ENCODE measurements at regions not wholly inside any gene's neighbourhood (a gene's known extent, or its start where the extent isn't known, plus 50 kb on each side); places are given as distances from the start of the nearest gene placed in this dataset.

DNA sequence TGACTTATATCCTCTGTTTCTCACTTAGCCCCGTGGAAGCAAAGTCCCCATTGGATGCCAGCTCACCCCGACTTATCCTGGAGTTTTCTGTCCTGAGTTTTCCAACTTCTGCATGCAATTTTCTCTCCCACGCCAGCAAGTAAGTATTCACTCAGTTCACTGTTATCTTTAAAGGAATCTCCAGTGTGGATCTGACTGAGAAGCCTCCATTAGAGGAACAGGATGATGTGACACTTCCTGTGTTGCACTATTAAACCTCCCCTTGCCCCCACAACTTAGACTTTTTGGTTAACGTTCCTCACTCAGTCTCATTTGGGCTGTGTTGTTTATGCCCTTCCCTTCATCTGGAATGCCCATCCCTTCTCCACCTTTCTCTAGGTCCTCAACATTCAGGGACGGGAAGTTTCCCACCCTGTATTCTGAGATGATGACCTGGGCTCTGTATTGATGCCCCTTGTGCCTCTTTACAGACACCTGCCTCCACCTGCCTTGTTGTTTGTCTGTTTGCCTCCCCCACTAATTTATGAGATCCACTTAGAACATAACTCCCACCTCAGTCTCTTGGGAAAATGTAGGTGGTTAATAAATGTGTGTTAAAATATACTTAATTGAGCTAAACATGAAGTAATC, 536.1 kb upstream of the RAB6C start:
- TF ChIP-seq ELF3 (CRISPR knock-in tag; IDR thresholded peaks at IDR 0.05) = no peak
- TF ChIP-seq, protein P1, sequence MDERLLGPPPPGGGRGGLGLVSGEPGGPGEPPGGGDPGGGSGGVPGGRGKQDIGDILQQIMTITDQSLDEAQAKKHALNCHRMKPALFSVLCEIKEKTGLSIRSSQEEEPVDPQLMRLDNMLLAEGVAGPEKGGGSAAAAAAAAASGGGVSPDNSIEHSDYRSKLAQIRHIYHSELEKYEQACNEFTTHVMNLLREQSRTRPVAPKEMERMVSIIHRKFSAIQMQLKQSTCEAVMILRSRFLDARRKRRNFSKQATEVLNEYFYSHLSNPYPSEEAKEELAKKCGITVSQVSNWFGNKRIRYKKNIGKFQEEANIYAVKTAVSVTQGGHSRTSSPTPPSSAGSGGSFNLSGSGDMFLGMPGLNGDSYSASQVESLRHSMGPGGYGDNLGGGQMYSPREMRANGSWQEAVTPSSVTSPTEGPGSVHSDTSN (CRISPR knock-in tag; IDR thresholded peaks at IDR 0.05) = no peak
- TF ChIP-seq, protein P2, sequence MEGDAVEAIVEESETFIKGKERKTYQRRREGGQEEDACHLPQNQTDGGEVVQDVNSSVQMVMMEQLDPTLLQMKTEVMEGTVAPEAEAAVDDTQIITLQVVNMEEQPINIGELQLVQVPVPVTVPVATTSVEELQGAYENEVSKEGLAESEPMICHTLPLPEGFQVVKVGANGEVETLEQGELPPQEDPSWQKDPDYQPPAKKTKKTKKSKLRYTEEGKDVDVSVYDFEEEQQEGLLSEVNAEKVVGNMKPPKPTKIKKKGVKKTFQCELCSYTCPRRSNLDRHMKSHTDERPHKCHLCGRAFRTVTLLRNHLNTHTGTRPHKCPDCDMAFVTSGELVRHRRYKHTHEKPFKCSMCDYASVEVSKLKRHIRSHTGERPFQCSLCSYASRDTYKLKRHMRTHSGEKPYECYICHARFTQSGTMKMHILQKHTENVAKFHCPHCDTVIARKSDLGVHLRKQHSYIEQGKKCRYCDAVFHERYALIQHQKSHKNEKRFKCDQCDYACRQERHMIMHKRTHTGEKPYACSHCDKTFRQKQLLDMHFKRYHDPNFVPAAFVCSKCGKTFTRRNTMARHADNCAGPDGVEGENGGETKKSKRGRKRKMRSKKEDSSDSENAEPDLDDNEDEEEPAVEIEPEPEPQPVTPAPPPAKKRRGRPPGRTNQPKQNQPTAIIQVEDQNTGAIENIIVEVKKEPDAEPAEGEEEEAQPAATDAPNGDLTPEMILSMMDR (CRISPR knock-in tag; IDR thresholded peaks at IDR 0.05) = no peak
